Upper lobe of left lung (tissue), 4 donors: ENCODE measurements at regions not wholly inside any gene's neighbourhood (a gene's known extent, or its start where the extent isn't known, plus 50 kb on each side); places are given as distances from the start of the nearest gene placed in this dataset.

ENCODE experiments used
- CTCF ChIP-seq, 6 experiments: fragments of 450-650 bp in 4 of 6; fragments of 200-600 bp in 2 of 6; sonication (generic) in 2 of 6; IDR thresholded peaks; one replicate each; pipeline ENCODE4 v1.5.1; 2016 to 2019; ENCODE audit warnings: antibody characterized with exemption in 6 of 6
- EP300 ChIP-seq, 4 donors: sonication (generic); formaldehyde crosslinking; IDR thresholded peaks; one replicate each; pipeline ENCODE4 v1.5.1; 2017; ENCODE audit warnings: antibody characterized with exemption in 4 of 4, control low read depth in 2 of 4
- POLR2A ChIP-seq, 4 donors: fragments of 450-650 bp; IDR thresholded peaks; one replicate each; pipeline ENCODE4 v1.5.1; 2016 to 2017; ENCODE audit warnings: antibody characterized with exemption in 4 of 4, mild to moderate bottlenecking in 2 of 4

- TF ChIP-seq POLR2A (IDR thresholded peaks at IDR 0.05) (no peak), EP300 (IDR thresholded peaks at IDR 0.05) (no peak), CTCF (IDR thresholded peaks at IDR 0.05) (no peak)
These were observed 89.0 kb upstream of the CACUL1 start for GRCh38 chr10:118843647-118844265.
